ENCODE measurements at regions not wholly inside any gene's neighbourhood (a gene's known extent, or its start where the extent isn't known, plus 50 kb on each side); places are given as distances from the start of the nearest gene placed in this dataset.

DNA sequence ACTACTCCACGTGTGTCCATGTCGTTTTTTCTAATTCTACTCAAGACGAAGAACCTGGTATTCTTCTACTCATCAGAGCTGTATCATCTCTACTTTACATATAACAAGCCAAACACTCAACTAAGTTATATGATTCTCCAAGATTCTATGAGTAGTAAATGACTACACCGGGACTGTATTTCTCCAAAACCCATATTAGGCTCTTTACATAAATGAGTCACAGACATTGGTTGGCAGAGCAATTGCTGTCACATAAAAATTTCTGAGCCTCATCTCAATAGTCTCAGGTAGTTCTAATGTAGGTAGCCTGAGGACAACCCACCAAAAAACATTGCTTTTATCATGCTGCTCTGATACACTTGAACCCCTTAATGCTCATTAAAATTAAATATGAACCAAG is 1092.3 kb upstream of the NXPH2 start:
- TF ChIP-seq, protein P1, sequence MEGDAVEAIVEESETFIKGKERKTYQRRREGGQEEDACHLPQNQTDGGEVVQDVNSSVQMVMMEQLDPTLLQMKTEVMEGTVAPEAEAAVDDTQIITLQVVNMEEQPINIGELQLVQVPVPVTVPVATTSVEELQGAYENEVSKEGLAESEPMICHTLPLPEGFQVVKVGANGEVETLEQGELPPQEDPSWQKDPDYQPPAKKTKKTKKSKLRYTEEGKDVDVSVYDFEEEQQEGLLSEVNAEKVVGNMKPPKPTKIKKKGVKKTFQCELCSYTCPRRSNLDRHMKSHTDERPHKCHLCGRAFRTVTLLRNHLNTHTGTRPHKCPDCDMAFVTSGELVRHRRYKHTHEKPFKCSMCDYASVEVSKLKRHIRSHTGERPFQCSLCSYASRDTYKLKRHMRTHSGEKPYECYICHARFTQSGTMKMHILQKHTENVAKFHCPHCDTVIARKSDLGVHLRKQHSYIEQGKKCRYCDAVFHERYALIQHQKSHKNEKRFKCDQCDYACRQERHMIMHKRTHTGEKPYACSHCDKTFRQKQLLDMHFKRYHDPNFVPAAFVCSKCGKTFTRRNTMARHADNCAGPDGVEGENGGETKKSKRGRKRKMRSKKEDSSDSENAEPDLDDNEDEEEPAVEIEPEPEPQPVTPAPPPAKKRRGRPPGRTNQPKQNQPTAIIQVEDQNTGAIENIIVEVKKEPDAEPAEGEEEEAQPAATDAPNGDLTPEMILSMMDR (conservative IDR thresholded peaks at IDR 0.05; ENCODE audit: low read length): no peak
- TF ChIP-seq EZH2phosphoT487 (IDR thresholded peaks at IDR 0.05; ENCODE audit: borderline replicate concordance): no peak
